ENCODE measurements at regions not wholly inside any gene's neighbourhood (a gene's known extent, or its start where the extent isn't known, plus 50 kb on each side); places are given as distances from the start of the nearest gene placed in this dataset.

- no peak for DNase-seq (ENCODE audit: low read depth)
- no peak overlapping the region for H3K4me3 ChIP-seq (replicated peaks; ENCODE audit: low read depth, low read length)
- no peak for TF ChIP-seq CTCF (IDR thresholded peaks at IDR 0.05; ENCODE audit: low read length, missing control alignments)
Observed at GRCh38 chr1:234989019-234989418, 139.6 kb downstream of the TOMM20 start.

DNA sequence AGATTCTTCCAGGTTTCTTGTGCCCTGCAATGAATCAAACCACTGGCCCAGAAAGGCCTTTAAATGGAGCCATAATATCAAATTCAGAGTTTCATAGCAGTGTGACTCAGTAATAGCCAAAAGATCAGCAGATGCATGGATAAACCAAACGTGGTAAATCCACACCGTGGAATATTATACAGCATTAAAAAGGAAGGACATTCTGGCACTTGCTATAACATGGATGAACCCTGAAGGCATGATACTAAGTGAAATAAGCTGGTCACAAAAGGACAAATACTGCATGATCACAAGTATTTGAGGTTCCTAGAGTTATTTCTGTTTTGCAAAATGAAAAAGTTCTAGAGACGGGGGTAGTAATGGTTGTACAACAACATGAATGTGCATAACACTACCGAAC, 140.1 kb downstream of the TOMM20 start:
- no peak for TF ChIP-seq CTCF (IDR thresholded peaks at IDR 0.05; ENCODE audit: low read length, missing control alignments)
- no peak for DNase-seq (ENCODE audit: low read depth)

DNA sequence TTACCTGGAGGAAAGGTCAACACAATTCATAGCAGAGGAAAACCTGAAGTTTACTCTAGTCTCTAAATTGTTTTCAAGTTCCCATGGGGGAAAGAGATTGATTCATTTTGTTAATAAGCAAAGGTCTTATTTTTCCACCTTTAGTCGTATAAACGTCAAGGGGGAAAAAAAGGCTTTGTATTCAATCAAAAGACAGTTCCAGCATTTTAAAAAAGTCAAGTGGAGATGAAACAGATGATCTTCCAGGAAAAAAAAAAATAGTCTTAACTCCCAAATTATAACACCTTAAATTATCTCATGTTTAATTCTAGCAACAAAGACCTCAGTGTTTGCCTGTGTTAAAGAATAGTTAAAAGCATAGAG, 140.5 kb downstream of the TOMM20 start:
- TF ChIP-seq CTCF (IDR thresholded peaks at IDR 0.05; ENCODE audit: low read length, missing control alignments): no peak

More for the DNA sequence above, 140.1 kb downstream of the TOMM20 start:
- H3K4me3 ChIP-seq (replicated peaks; ENCODE audit: low read depth, low read length): no peak overlapping the region

GRCh38 chr1:234987415-234988154, 141.1 kb downstream of the TOMM20 start:
- DNase-seq (ENCODE audit: low read depth): peak; percentile 97
- no peak for TF ChIP-seq CTCF (IDR thresholded peaks at IDR 0.05; ENCODE audit: low read length, missing control alignments)

More for the DNA sequence above, 140.5 kb downstream of the TOMM20 start:
- H3K4me3 ChIP-seq (replicated peaks; ENCODE audit: low read depth, low read length): no peak overlapping the region
- no peak for DNase-seq (ENCODE audit: low read depth)

DNA sequence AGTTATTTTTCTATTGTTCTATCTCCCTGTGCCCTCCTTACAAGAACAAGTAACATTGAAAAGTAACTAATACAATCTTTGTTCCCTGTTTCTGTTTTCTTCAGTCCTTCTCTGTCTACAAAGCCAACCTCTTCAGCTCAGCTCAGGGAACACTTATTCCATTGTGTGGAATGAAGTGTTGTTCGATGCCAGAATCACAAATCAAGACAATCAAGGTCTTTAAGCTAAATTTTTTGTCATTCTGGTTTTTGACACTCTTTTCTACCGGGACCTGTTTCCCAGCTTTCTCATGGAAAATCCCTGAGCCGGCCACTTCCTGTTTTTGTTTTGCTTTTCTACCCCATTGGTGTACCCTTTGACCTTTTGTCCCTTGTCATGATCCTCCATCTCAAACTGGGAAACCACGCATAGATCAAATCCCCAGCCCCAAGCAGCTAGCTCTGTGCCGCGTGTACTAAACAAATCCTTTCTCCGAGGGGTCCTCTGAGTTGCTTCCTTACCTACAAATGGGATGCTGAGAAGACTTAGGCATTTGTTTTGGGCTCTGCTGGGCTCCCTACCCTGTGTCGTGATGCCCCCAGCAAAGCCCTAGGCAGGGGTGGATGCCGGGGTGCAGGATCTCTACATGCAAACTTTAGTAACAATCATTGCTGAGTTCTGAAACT, 141.8 kb downstream of the TOMM20 start:
- TF ChIP-seq CTCF (IDR thresholded peaks at IDR 0.05; ENCODE audit: low read length, missing control alignments): no peak
- H3K4me3 ChIP-seq (replicated peaks; ENCODE audit: low read depth, low read length): no peak overlapping the region
- DNase-seq (ENCODE audit: low read depth): peak; percentile 82

More at GRCh38 chr1:234987415-234988154, 141.1 kb downstream of the TOMM20 start:
- H3K4me3 ChIP-seq (replicated peaks; ENCODE audit: low read depth, low read length): no peak overlapping the region

DNA sequence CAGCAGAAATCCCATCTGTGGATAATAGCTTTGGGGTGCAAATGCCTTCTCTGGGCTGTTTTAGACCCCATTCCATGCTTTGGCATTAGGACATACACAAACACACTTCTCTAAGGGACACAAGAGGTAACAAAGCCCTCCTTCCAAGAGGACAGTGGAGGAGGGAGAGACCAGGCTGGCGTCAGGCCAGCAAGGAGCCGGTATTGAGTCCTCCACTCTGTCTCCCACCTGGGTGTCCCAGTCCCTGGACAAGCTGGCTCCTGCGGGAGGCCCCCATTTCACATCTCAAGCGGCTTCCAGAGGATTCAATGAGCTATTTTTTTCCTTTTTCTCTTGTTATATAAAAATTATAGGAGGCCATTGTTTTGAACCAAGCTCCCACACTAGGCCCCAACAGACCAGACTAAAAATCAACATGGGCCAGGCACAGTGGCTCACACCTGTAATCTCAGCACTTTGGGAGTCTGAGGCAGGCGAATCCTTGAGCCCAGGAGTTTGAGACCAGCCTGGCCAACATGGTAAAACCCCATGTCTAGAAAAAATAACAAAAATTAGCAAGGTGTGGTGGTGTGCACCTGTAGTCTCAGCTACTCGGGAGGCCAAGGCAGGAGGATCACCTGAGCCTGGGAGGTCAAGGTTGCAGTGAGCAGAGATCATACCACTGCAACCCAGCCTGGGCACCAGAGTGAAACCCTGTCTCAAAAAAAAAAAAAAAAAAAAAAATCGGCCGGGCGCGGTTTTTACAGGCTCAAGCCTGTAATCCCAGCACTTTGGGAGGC, 142.9 kb downstream of the TOMM20 start:
- TF ChIP-seq CTCF (IDR thresholded peaks at IDR 0.05; ENCODE audit: low read length, missing control alignments): no peak
- DNase-seq (ENCODE audit: low read depth): no peak
- no peak overlapping the region for H3K4me3 ChIP-seq (replicated peaks; ENCODE audit: low read depth, low read length)
